HL-60/S4 treated with retinoic acid at 250 ng/mL for 4 days and 3 days (cell line): ENCODE measurements at regions not wholly inside any gene's neighbourhood (a gene's known extent, or its start where the extent isn't known, plus 50 kb on each side); places are given as distances from the start of the nearest gene placed in this dataset.

Experiments used
- in situ Hi-C: fragments of 300-500 bp; cut with MboI; formaldehyde crosslinking; loops from 2 replicates; pipeline ENCODE4 v1.7.0; 2022; ENCODE audit warnings: low sequenced_read_pairs

DNA sequence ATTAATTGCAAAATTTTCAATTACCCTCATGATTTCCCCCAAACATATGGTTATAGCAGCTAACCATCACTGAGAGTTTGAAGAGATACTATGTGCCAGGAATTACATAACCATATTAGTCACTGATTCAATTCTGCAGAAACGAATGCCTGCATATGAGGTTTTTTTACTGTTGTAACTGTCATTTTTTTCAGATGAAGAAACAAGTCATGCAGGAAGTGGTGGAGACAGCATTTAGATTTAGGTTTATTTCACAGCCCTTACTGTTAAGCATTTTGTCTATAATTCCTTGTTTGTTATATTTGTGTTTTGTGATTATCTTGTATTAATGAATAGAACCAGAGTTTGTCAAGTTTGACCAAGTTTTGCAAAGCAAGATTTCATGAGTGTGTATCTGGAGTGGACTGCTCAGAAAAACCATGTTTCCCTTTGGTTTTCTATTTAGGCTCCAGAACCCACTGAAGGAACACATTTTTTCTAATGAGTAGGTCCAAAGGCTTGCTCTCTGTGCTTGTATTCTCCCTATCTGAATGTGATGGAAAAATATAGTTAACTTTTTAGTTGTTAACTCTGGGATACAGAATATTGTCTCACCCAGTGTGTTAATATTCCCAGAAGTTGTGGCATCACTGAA, 308.5 kb upstream of the ADAMTS5 start:
- in situ Hi-C loops, result no loop called here

DNA sequence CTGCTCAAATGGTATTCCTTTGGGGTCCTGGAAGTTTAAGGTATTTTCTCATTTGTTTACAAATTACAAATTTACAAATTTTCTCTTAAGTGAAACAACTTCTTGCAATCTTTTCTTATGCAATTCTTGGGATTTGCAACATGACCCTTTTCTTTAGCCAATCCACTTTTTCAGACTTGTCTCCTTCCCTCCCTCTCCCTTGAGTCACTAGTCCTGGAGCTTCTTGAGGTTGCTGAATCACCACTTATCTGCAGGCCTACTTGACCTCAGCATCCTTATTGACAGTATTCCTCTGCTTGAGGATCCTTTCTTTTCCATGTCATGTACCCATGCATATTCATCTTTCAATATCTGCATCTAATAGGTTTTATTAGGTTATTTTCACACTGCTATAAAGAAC, 302.8 kb upstream of the ADAMTS5 start:
- in situ Hi-C loops, result no loop called here

DNA sequence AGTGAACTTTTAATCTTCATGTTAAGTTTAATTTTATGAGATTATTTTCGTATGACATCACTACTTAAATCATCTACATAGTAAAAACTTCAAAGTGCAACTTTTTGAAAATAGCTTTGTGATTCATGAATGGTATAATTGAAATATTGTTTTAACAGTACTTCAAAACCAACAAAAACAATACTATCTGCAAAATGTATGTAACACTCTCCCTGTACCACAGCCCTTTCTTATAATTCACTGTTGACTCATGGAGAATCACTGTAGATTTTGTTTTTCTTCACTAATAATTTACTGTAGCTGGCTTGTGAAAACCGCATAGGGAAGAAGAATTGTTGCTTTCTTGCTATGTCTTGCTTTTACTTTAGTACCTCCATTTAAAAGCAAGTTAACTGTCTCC, 301.4 kb upstream of the ADAMTS5 start:
- in situ Hi-C loops, result no loop called here

DNA sequence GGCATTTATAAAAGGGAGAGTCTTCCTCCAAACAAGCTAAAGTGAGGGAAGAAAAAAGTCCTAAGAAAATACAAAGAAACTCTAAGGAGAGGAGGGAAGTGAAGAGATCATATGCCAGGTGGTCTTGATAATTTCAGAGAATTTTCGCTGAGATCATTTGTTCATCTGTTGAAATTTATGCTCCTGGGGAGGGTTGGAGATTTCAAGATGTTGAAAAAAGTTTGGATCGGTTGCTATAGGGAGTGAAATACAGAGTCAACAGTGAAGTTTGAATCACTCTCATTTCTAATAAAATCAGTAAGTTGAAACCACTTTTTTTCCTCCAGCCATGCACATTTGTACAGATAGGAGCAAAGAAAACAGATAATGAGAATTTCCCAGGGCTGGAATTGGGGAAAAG, 299.1 kb upstream of the ADAMTS5 start:
- in situ Hi-C loops, result no loop called here

DNA sequence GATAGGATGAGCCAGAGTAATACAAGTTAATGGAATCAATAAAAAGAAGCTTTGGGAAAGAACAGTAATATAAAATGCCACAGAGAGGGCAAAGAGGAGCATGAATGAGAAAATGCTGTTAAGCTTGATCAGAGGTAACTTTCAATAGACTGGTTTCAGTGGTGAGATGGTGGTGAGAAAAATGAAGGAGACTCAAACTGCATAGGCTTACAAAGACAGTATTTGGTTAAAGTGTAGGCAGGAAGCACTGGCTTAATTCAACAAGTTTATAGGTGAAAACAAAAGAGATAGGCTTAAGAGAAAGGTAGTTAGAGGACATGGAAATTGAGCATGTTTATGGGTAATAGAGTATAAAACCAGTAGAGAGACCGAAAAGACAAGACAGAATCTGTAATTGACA, 298.6 kb upstream of the ADAMTS5 start:
- in situ Hi-C loops, result no loop called here

DNA sequence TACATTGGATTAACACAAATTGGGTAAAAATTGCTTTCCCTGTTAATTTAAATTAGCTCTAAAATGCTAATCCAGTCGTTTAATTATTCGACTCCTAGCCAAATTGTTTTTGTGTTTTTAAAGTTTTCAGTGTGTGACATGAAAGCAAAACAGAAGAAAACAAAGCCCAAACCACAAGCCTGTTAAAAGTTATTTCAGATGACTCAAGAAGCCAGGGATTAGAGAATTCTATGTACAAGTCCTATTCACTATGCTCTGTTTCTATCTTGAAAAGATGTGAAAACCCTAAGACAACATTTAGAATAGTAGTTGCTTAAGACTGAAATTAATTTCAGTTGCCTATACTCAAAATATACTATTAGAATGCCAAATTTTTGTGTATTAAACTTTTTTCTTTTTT, 294.8 kb upstream of the ADAMTS5 start:
- in situ Hi-C loops, result no loop called here

DNA sequence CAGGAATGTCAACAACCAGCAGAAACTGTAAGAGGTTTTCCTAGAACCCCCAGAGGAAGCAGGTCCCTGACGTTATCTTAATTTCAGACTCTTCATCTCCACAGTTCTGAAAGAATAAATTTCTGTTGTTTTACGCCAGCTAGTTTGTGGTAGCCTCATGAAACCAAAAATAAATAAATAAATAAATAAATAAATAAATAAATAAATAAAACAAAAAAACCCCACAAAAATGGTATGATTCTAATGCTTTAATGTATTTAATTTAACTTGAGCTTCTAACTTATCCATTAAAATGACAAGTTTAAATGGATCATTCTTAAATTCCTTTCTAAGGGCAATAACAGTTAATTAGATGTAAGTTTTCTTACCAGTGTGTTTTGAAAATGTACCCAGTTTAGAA, 293.8 kb upstream of the ADAMTS5 start:
- in situ Hi-C loops, result no loop called here

DNA sequence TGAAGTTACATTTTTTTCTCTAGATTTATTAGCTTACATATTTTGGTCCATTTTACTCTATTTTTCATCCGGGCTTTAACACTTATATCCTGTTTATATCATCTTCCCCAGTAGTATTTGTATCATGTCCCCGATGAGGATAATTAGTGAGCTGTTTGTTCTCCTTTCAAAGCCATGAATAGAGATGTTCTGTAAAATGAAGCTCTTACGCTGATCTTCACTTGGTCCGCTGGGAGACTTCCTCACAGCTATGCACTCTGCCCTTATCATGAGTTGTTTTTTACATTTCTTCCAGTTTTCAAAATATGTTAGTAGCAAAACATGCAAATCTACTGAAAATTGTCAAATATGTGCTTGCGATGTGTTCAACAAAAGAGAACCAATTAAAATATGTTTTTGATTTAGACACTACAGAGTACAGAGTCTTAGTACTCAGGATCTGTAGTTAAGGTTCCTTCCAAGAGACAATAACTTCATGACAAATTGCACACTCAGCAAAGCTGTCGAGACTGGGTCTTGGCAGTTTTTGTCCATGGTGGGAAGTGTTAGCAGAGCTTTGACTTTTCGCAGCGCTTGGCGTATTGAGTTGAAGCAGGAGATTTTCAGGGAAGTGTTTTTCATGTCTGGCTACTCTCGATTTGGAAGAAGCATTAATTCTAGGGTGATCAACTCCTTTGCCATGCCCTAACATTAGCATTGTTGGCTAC, 292.0 kb upstream of the ADAMTS5 start:
- in situ Hi-C loops, result no loop called here

DNA sequence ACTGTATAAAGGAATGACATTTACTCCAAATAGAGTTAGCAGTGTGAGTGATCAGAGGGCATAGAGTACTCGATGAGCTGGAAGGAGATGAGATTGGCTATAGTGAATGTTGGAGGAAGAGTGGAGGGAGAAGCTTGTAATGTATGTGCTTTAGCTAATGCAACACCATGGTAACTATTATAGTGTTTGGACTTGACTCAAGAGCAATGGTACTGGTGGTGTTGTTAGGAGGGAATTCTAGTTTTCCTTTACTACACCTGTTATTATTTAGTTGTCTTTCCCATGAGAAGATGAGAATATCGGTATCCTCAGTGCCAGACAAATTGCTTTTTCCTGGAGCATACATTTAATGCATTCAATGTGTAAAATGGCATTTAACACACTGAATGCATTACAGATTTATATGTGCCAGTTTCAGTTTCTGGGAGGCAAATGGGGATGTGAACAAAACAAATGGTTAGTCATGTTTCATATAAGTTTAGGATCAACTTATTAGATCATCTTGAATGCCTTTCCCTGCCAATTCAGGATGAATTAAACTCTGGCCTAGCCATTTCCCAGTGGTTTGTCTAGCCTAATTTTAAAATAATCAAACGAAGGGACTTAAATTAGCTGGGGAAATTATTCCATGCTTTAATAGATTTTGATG, 291.1 kb upstream of the ADAMTS5 start:
- in situ Hi-C loops, result no loop called here

DNA sequence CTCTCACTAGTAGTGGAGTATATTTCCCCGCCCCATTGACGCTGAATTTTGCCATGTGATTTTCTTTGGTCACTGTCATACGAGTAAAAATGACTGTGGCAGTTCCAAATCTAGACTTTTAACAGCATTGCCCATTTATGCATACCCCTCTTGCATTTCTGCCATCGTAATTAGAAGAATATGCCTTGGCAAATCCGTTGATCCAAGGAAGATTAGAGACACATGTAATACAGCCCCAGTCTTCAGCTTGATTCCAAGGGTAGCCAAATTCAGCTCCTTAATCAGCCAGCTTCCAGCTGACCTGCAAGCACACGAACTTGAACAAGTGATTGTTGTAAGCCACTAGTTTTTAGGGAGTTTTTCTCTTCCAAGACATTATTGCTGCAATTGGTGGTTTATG, 290.3 kb upstream of the ADAMTS5 start:
- in situ Hi-C loops, result no loop called here

DNA sequence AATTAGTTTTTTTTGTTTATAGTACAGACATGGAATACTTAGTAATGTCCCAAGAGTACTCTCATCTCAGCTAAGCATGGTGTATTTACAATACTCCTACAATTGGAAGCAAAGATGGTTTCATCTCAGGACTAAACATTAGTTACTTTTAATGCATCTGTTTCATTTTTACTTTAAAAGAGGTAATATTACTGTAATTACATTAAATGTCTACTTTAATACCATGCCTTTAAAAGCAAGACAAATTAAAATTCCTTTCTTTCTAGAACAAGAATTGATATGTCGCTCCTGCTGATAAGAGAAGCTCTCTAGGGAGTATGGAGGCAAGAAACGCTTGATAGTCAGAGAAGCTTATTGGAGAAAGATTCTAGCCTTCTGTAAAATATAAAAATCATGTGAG, 284.9 kb upstream of the ADAMTS5 start:
- in situ Hi-C loops, result no loop called here

DNA sequence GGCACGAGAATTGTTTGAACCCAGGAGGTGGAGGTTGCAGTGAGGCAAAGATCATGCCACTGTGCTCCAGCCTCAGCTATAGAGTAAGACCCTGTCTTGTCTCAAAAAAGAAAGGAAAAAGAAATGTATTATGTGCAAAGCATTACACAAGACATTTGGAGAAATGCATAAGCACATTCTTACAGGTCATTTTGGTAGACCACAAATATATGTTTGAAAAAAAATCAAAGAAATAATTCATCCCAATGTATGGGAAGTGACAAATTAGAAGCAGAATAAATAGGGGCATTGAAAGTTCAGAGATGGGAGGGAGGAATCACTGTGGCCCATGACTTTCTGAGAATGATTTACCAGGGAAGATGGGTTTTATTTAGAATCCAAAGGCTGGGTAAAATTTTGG, 283.5 kb upstream of the ADAMTS5 start:
- in situ Hi-C loops, result no loop called here

DNA sequence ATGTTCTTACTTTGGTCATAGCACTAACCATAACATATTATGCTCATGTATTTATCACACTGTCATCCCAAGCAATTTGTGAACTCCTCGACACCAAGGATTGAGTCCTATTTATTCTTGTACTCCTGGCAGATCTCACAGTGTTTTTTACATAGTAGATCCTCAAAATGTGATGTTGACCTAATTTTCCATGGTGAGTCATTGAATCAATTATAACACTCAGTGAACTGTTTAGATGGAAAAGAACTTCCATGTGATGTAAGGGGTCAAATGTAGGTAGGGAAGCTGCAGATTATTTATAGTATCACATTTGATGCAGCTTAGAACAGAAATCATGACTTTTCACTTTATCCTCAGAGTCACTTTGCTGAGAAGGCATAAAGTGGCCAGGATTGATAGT, 281.9 kb upstream of the ADAMTS5 start:
- in situ Hi-C loops, result no loop called here

DNA sequence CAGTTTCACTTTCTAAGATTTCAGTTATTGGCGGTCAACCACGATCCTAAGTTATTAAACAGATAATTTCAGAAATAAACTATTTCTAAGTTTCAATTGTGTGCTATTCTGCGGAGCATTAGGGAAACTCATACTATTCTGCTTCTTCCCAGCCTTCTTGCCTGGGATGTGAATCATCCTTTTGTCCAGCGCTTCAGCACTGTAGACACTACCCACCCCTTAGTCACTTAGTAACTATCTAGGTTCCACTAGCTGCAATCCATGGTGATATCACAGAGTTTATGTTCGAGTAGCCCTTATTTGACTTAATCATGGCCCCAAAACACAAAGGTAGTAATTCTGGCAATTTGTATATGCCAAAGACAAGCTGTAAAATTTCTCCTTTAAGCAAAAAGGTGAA, 279.9 kb upstream of the ADAMTS5 start:
- in situ Hi-C loops, result no loop called here

DNA sequence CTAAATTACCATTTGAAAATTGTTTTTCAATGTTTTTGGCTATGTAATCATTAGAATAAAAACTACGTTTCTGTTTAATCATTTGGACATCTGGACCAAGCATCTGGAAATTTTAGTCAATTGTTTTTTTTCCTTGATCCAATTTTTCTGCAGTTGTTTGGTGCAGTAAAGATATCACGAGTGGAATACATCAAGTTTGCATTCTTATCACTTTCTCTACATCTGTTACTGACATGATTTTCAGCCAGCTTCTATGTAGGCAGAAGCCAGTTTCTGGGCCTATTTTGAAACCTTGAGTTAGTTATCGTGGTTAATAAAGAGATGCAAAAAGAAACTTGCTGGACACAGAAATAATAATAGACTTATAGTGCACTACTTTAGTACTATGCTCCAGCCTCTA, 277.9 kb upstream of the ADAMTS5 start:
- in situ Hi-C loops, result no loop called here

DNA sequence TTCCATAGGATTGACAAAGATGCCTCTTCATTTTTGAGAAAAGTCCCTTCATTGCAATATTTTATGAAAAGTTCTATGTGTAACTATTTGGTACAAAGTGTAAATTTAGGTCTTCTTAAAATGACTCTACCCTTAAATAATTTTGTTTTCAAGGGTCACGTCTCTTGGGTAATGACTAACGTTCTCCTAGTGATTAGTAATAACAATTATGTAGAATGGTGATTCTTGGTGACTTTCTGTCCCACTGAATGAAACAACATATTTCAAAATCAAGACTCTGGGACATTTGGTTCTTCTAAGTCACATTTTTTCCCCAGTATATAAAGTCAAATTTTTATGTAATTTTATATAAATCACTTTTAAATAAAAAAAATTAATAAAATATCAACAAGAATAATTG, 277.5 kb upstream of the ADAMTS5 start:
- in situ Hi-C loops, result no loop called here

DNA sequence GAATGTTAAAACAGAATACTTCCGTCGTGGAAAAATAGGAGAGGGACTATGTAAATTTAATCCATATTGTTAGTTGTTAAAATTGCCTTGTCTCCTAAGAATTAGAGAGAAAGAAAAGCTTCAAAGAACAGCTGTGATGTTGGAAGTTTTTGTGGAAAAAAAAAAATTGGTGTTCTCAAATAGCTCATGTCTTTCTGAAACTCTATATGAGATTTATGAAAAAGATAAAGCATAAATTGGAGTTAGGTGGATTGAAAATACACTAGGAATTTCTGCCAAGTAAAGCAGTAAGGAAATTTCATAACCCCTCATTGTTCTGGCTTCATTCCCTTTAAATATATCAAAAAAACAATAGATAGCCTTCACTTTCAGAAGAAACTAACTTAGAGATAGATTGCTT, 274.0 kb upstream of the ADAMTS5 start:
- in situ Hi-C loops, result no loop called here

DNA sequence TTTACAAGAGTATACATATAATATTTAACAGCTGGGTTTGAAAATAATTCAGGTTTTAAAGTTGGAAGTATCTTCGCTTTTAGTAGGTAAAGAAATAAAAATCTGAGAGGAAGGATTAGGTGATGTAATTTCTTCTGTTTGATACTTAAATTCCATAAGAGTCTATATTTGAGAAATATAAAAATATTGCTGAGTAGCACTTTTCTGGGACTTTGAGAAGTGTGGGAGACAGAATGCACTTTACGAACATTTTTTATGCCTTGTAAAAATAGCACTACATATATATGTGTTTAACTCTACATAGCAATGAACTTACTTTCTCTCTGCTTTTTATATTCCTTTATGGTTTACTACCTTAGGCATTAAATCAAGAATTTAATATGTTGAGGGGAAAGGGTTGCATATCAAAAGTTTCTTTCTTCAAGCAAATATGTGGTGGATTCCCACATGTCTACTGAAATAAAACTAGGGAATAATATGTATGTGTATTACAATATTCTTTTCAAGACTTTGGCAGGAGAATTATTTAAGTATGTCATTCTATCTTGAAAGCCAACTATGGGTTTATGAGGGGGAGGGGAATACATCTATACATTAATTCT, 266.7 kb upstream of the ADAMTS5 start:
- in situ Hi-C loops, result no loop called here

DNA sequence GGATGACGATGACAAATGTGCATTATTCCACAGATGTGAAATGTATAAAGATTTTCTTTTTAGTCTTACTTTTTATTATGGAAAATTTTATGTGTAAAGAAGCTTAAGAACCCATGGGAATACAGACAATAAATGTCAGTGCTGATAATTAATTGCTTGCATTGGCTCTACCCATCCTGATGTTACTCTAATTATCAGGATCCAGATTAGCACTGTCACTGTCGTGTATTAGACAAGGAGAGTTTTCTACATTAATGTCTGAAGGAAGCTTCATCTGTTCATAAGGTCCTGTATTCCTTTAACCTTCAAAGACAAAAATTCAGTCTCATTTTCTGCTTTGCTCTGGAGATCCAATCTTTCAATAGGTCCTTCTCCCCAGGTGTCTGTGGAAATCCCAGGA, 259.1 kb upstream of the ADAMTS5 start:
- in situ Hi-C loops, result no loop called here

DNA sequence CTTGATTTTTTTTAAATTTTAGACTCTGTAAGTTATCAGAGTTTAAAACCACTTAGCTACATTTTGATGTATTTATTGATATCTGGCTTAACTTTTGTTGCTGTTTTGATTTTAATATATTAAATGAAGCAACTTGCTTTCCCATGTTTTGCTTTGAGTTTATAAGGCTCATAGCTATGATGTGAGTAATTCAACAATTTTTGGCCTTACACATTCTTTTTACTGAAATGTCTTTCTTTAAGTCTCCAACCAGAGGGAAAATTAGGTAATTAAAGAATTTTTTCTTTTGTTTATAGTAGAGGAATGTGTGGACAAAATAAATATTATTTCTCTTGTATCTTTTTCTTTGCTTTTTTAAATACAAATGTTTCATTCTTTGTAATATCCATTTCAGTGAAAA, 258.3 kb upstream of the ADAMTS5 start:
- in situ Hi-C loops, result no loop called here

DNA sequence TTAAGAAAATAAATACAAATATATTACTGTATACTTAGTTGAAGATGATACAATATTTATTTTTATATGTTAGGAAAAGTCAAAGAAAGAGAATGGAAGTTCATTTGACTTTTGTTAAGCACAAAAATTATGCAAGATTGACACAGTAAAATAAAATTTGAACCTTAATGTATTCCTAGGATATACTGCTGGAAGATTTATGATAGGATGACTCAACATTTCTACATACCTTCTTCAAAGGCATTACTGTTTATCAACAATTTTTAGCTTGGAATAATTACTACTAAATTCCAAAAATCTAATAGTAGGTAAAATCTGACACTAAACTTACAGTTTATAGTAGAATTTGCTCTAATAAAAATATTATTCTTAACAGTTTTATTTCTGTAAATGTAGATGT, 257.3 kb upstream of the ADAMTS5 start:
- in situ Hi-C loops, result no loop called here

DNA sequence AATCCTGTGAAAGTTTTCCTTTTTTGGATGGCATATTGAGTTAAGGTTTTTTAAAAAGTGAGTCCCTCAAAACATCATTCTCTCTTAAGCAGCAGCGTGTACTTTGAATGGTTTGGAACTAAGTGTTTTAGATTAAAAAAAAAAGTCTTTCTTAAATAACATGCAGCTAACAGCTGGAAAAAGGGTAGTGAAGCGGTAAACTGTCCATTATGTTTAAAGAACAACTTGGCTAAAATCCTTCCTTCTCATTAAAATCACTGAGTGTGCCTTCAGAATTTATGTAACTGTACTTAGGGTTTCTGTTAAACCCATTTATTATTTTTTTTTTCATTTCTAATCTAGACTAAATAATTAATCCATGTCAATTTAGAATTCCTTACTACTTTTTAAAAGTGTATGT, 254.2 kb upstream of the ADAMTS5 start:
- in situ Hi-C loops, result no loop called here
